ENCODE measurements at regions not wholly inside any gene's neighbourhood (a gene's known extent, or its start where the extent isn't known, plus 50 kb on each side); places are given as distances from the start of the nearest gene placed in this dataset.

DNA sequence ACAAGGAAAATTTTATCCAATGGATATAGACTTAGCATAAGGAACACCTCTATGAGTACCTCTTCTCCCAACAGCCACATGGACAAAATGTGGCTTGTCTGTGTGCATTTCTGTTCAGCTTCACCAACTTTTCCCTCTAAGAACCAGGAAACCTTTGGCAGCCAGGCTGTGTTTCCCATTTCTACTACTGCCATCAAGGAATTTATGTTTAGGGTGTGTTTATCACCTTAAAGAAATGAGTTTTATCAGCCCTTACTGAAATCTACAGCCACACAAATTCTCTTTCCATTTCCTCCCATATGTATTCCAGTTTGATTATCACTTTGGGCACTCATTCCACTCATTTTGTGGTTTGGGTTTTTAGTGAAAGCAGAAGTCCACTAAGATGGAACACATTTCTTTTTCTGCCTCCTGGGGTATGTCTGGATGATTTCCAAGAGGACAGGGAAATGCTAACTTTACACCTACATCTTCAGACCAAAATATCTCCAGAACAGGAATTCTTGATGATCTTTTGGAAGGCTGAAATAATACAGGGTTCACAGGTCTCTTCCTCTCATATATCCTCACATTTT lies 82.6 kb upstream of the MAOA start (continued):
- TF ChIP-seq, protein P1, sequence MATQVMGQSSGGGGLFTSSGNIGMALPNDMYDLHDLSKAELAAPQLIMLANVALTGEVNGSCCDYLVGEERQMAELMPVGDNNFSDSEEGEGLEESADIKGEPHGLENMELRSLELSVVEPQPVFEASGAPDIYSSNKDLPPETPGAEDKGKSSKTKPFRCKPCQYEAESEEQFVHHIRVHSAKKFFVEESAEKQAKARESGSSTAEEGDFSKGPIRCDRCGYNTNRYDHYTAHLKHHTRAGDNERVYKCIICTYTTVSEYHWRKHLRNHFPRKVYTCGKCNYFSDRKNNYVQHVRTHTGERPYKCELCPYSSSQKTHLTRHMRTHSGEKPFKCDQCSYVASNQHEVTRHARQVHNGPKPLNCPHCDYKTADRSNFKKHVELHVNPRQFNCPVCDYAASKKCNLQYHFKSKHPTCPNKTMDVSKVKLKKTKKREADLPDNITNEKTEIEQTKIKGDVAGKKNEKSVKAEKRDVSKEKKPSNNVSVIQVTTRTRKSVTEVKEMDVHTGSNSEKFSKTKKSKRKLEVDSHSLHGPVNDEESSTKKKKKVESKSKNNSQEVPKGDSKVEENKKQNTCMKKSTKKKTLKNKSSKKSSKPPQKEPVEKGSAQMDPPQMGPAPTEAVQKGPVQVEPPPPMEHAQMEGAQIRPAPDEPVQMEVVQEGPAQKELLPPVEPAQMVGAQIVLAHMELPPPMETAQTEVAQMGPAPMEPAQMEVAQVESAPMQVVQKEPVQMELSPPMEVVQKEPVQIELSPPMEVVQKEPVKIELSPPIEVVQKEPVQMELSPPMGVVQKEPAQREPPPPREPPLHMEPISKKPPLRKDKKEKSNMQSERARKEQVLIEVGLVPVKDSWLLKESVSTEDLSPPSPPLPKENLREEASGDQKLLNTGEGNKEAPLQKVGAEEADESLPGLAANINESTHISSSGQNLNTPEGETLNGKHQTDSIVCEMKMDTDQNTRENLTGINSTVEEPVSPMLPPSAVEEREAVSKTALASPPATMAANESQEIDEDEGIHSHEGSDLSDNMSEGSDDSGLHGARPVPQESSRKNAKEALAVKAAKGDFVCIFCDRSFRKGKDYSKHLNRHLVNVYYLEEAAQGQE (tag by site-specific recombination; IDR thresholded peaks at IDR 0.05) = no peak
- TF ChIP-seq ZNF248 (tag by site-specific recombination; IDR thresholded peaks at IDR 0.05) (no peak), ZNF791 (tag by site-specific recombination; IDR thresholded peaks at IDR 0.05) (no peak), WT1 (tag by site-specific recombination; IDR thresholded peaks at IDR 0.05) (no peak), GLI2 (tag by site-specific recombination; IDR thresholded peaks at IDR 0.05; ENCODE audit: borderline replicate concordance, low read depth) (no peak), ZNF19 (tag by site-specific recombination; IDR thresholded peaks at IDR 0.05; ENCODE audit: low read depth) (no peak), FEZF1 (tag by site-specific recombination; IDR thresholded peaks at IDR 0.05) (no peak), ZNF544 (tag by site-specific recombination; IDR thresholded peaks at IDR 0.05) (no peak)

DNA sequence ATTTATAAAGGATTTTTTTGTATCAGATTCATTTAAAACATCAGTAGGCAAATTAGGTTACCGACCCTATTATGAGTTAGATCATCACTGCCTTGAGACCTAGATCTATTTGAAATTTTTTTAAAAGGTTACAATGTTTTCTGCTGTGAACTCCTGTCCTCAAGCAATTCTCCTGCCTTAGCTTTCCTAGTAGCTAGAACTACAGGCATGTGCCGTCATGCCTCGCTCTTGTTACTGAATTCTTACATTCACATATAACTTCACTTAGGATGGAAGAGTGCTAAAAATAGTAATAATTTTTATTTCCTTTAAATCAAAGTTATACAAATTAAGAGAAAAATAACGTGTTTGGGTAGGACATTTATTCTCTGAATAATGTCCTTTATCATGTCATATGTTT lies 75.5 kb upstream of the MAOA start:
- Histone ChIP-seq H3K27ac (ENCODE audit: extremely low read depth, low read depth, low read length) (no peak overlapping the region), H3K9me3 (ENCODE audit: control insufficient read depth, insufficient read depth, low read depth, low read length) (no peaks in the 10 kb centered on the region), H3K4me1 (ENCODE audit: control insufficient read depth, insufficient read depth, low read length) (no peaks in the 10 kb centered on the region), H3K4me3 (ENCODE audit: low read depth, low read length) (no peak overlapping the region), H3K36me3 (ENCODE audit: control insufficient read depth in 2 of 2, insufficient read depth in 1 of 2, low read length in 2 of 2) (no peaks in the 10 kb centered on the region)
- POLR2A ChIA-PET = no interaction called here
- TF ChIP-seq, protein P1 (tag by site-specific recombination; IDR thresholded peaks at IDR 0.05) = no peak
- TF ChIP-seq ZNF155 (tag by site-specific recombination; IDR thresholded peaks at IDR 0.05) = no peak
- TF ChIP-seq ZNF768 (tag by site-specific recombination; IDR thresholded peaks at IDR 0.05) = no peak
- CTCF ChIA-PET = interaction anchor here (1.5 kb wide), 1 partner anchor 170 kb away, joined by 4 read pairs; no protein-coding TSS in a partner anchor

DNA sequence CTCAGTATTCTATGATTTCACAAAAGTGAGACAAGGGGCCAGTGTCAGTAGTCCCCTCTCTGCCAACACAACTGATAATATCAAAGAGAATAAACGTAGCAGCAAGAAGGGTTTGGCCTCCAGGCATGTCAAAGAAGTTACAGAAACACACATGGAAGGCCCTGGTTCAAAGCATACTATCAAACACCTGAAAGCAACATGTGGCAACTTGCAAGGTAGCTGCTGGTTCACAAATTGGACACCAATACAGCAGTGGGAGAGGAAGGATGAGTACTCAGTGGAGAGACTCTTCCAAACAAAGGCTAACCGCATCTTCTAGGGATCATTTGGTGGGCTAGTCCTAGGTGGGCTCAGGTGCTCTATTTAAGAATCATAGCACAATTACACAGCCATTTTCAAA lies 74.9 kb upstream of the MAOA start:
- Histone ChIP-seq H3K4me3 (ENCODE audit: low read depth, low read length) (no peak overlapping the region), H3K27ac (ENCODE audit: extremely low read depth, low read depth, low read length) (no peak overlapping the region), H3K4me1 (ENCODE audit: control insufficient read depth, insufficient read depth, low read length) (no peaks in the 10 kb centered on the region), H3K9me3 (ENCODE audit: control insufficient read depth, insufficient read depth, low read depth, low read length) (no peaks in the 10 kb centered on the region), H3K36me3 (ENCODE audit: control insufficient read depth in 2 of 2, insufficient read depth in 1 of 2, low read length in 2 of 2) (no peaks in the 10 kb centered on the region)
- CTCF ChIA-PET = no interaction called here
- POLR2A ChIA-PET = no interaction called here
- TF ChIP-seq, protein P2, sequence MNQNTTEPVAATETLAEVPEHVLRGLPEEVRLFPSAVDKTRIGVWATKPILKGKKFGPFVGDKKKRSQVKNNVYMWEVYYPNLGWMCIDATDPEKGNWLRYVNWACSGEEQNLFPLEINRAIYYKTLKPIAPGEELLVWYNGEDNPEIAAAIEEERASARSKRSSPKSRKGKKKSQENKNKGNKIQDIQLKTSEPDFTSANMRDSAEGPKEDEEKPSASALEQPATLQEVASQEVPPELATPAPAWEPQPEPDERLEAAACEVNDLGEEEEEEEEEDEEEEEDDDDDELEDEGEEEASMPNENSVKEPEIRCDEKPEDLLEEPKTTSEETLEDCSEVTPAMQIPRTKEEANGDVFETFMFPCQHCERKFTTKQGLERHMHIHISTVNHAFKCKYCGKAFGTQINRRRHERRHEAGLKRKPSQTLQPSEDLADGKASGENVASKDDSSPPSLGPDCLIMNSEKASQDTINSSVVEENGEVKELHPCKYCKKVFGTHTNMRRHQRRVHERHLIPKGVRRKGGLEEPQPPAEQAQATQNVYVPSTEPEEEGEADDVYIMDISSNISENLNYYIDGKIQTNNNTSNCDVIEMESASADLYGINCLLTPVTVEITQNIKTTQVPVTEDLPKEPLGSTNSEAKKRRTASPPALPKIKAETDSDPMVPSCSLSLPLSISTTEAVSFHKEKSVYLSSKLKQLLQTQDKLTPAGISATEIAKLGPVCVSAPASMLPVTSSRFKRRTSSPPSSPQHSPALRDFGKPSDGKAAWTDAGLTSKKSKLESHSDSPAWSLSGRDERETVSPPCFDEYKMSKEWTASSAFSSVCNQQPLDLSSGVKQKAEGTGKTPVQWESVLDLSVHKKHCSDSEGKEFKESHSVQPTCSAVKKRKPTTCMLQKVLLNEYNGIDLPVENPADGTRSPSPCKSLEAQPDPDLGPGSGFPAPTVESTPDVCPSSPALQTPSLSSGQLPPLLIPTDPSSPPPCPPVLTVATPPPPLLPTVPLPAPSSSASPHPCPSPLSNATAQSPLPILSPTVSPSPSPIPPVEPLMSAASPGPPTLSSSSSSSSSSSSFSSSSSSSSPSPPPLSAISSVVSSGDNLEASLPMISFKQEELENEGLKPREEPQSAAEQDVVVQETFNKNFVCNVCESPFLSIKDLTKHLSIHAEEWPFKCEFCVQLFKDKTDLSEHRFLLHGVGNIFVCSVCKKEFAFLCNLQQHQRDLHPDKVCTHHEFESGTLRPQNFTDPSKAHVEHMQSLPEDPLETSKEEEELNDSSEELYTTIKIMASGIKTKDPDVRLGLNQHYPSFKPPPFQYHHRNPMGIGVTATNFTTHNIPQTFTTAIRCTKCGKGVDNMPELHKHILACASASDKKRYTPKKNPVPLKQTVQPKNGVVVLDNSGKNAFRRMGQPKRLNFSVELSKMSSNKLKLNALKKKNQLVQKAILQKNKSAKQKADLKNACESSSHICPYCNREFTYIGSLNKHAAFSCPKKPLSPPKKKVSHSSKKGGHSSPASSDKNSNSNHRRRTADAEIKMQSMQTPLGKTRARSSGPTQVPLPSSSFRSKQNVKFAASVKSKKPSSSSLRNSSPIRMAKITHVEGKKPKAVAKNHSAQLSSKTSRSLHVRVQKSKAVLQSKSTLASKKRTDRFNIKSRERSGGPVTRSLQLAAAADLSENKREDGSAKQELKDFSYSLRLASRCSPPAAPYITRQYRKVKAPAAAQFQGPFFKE (tag by site-specific recombination; IDR thresholded peaks at IDR 0.05; ENCODE audit: borderline replicate concordance) = no peak
- TF ChIP-seq ZNF114 (tag by site-specific recombination; IDR thresholded peaks at IDR 0.05) (no peak), ZBTB48 (tag by site-specific recombination; IDR thresholded peaks at IDR 0.05) (no peak), ZNF501 (tag by site-specific recombination; IDR thresholded peaks at IDR 0.05) (no peak), ZNF529 (tag by site-specific recombination; IDR thresholded peaks at IDR 0.05; ENCODE audit: insufficient replicate concordance) (no peak), GLI2 (tag by site-specific recombination; IDR thresholded peaks at IDR 0.05; ENCODE audit: borderline replicate concordance, low read depth) (no peak)
- TF ChIP-seq, protein P3, sequence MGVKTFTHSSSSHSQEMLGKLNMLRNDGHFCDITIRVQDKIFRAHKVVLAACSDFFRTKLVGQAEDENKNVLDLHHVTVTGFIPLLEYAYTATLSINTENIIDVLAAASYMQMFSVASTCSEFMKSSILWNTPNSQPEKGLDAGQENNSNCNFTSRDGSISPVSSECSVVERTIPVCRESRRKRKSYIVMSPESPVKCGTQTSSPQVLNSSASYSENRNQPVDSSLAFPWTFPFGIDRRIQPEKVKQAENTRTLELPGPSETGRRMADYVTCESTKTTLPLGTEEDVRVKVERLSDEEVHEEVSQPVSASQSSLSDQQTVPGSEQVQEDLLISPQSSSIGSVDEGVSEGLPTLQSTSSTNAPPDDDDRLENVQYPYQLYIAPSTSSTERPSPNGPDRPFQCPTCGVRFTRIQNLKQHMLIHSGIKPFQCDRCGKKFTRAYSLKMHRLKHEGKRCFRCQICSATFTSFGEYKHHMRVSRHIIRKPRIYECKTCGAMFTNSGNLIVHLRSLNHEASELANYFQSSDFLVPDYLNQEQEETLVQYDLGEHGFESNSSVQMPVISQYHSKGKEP (tag by site-specific recombination; IDR thresholded peaks at IDR 0.05) = no peak
- TF ChIP-seq, protein P4, sequence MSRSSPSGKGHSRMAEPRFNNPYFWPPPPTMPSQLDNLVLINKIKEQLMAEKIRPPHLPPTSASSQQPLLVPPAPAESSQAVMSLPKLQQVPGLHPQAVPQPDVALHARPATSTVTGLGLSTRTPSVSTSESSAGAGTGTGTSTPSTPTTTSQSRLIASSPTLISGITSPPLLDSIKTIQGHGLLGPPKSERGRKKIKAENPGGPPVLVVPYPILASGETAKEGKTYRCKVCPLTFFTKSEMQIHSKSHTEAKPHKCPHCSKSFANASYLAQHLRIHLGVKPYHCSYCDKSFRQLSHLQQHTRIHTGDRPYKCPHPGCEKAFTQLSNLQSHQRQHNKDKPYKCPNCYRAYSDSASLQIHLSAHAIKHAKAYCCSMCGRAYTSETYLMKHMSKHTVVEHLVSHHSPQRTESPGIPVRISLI (tag by site-specific recombination; IDR thresholded peaks at IDR 0.05) = no peak
